Effector memory CD4-positive, alpha-beta T cell (primary cell): ENCODE measurements at regions not wholly inside any gene's neighbourhood (a gene's known extent, or its start where the extent isn't known, plus 50 kb on each side); places are given as distances from the start of the nearest gene placed in this dataset.

Experiments
- DNase-seq, 3 donors: peaks; one replicate each; pipeline ENCODE4 v3.0.0-alpha.2; 2020
- H3K27ac ChIP-seq: 2 replicates; pipeline ENCODE4 v1.7.0; 2013; ENCODE audit warnings: mild to moderate bottlenecking, low read length, moderate library complexity; ENCODE audit not compliant: insufficient read depth, poor library complexity, severe bottlenecking
- H3K27me3 ChIP-seq: replicated peaks from 2 replicates; pipeline ENCODE4 v1.7.0; 2013; ENCODE audit warnings: mild to moderate bottlenecking, low read length; ENCODE audit not compliant: insufficient read depth, control insufficient read depth, poor library complexity, severe bottlenecking
- H3K36me3 ChIP-seq: 2 replicates; pipeline ENCODE4 v1.7.0; 2013; ENCODE audit warnings: mild to moderate bottlenecking, low read length, moderate library complexity; ENCODE audit not compliant: control insufficient read depth, insufficient read depth
- H3K4me1 ChIP-seq: 2 replicates; pipeline ENCODE4 v1.7.0; 2013; ENCODE audit warnings: low read length, mild to moderate bottlenecking; ENCODE audit not compliant: control insufficient read depth, insufficient read depth, poor library complexity, severe bottlenecking
- H3K4me3 ChIP-seq: 2 replicates; pipeline ENCODE4 v1.7.0; 2013; ENCODE audit warnings: low read length, low read depth, mild to moderate bottlenecking; ENCODE audit not compliant: insufficient read depth, poor library complexity, severe bottlenecking
- H3K9me3 ChIP-seq: 2 replicates; pipeline ENCODE4 v1.7.0; 2013; ENCODE audit warnings: mild to moderate bottlenecking, low read length, moderate library complexity; ENCODE audit not compliant: control insufficient read depth

GRCh38 chr1:5375481-5375880 lies 616.7 kb downstream of the NPHP4 start:
- H3K27ac ChIP-seq = no peak overlapping the region
- peaks cover 5% of the 10 kb centered on the region for H3K4me1 ChIP-seq
- DNase-seq = no peak
- H3K4me3 ChIP-seq = no peak overlapping the region
- no peaks in the 10 kb centered on the region for H3K27me3 ChIP-seq
- no peaks in the 10 kb centered on the region for H3K36me3 ChIP-seq
- H3K9me3 ChIP-seq = no peaks in the 10 kb centered on the region

DNA sequence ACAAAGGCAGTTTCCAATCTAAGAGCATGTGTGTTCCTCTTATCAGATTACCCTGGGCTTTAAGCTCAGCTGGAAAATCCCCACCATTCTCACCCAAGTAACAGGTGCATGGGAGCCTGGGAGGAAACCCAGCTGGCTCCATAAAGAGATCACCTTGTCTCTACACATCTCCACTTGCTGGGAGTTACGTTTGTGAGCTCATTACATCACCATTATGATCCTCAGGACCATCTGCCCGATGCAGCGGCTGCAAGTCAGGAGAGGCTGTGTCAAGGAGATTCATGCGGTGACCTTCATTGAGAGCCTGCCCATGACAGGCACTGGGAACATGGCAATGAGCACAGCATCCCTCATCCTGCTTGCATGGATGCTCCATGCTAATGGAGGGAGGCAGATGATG lies 618.0 kb downstream of the NPHP4 start:
- Histone ChIP-seq H3K27me3 (no peaks in the 10 kb centered on the region), H3K36me3 (no peaks in the 10 kb centered on the region), H3K27ac (no peak overlapping the region), H3K4me1 (peaks cover 12% of the 10 kb centered on the region), H3K9me3 (no peaks in the 10 kb centered on the region), H3K4me3 (no peak overlapping the region)
- no peak for DNase-seq

DNA sequence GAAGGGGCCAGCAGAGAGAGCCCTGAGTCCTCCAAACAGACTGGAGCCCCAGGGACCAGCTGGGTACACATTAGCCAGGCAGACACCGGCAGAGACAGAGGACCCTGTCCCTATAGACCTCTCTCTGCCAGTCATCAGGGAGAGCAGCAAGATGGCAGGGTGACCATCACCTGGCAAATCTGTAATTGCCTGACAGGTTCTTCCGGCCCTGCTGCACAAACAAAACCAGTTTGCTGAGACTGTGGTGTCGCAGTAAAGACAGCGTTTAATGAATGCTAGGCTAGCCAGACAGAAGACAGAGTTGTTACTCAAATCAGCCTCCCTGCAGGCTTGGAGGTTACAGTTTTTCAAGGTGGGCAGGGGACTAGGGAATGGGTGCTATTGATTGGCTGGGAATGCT lies 618.9 kb downstream of the NPHP4 start:
- Histone ChIP-seq H3K9me3 (no peaks in the 10 kb centered on the region), H3K27ac (no peak overlapping the region), H3K4me3 (no peak overlapping the region), H3K27me3 (no peaks in the 10 kb centered on the region), H3K4me1 (peaks cover 12% of the 10 kb centered on the region), H3K36me3 (no peaks in the 10 kb centered on the region)
- no peak for DNase-seq

DNA sequence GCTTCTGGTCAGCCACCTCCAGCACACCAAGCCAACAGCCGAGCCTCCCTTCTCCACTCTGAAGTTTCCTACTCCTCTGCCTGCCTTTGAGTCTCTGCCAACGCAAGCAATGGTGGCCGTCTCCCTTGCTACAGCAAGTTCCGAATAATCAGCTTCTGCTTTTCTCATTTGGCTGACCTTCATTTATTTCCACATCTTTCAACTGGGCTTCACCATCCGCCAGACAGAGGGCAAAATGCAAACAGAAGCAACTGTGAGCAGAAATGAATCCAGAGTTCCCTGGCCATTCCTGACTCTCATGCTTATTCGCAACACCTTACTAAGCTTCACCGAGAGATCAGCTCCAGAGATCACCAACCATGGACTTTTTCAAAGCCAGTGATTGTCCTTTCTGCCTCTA lies 621.0 kb downstream of the NPHP4 start:
- H3K9me3 ChIP-seq = no peaks in the 10 kb centered on the region
- no peak overlapping the region for H3K27ac ChIP-seq
- H3K27me3 ChIP-seq = no peaks in the 10 kb centered on the region
- DNase-seq = no peak
- H3K4me1 ChIP-seq = peaks cover 12% of the 10 kb centered on the region
- H3K4me3 ChIP-seq = no peak overlapping the region
- no peaks in the 10 kb centered on the region for H3K36me3 ChIP-seq

GRCh38 chr1:5370311-5370710 lies 621.9 kb downstream of the NPHP4 start:
- Histone ChIP-seq H3K27ac (no peak overlapping the region), H3K4me1 (peaks cover 12% of the 10 kb centered on the region), H3K36me3 (no peaks in the 10 kb centered on the region), H3K9me3 (no peaks in the 10 kb centered on the region), H3K27me3 (no peaks in the 10 kb centered on the region), H3K4me3 (no peak overlapping the region)
- DNase-seq = no peak

DNA sequence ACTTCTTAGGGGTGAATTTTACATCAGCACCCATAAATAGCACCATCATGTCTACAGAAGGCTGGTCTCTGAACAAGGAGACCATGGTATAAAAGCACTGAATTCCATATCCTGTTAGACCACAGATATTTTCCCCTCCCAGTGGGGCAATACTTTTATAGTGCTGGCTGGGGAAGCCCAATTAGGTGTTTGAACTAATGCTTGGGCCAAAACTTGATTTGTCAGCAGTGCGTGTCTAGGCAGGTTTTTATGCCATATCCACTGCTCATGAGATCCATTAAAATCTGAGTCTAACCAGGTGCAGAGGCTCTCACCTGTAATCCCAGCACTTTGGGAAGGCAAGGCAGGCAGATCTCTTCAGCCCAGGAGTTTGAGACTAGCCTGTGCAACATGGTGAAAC lies 623.0 kb downstream of the NPHP4 start:
- Histone ChIP-seq H3K27me3 (no peaks in the 10 kb centered on the region), H3K9me3 (no peaks in the 10 kb centered on the region), H3K4me1 (peaks cover 12% of the 10 kb centered on the region), H3K36me3 (no peaks in the 10 kb centered on the region), H3K27ac (no peak overlapping the region), H3K4me3 (no peak overlapping the region)
- no peak for DNase-seq

DNA sequence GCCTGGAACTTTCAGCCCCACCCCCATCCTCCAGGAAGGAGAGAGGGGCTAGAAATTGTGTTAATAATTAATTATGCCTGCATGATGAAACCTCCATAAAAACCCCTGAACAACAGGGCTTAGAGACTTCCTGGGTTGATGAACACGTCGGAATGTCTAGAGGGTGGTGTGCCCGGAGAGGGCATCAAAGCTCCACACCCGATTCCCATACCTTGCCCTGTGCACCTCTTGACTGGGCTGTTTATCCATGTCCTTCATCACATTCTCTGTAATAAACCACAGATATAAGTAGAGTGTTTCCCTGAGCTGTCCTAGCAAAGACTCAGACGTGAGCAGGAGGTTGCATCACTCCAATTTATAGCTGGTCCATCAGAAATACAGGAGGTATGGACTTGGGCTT lies 624.0 kb downstream of the NPHP4 start:
- no peak for DNase-seq
- H3K4me1 ChIP-seq = peaks cover 12% of the 10 kb centered on the region
- H3K36me3 ChIP-seq = no peaks in the 10 kb centered on the region
- no peaks in the 10 kb centered on the region for H3K27me3 ChIP-seq
- H3K27ac ChIP-seq = no peak overlapping the region
- H3K4me3 ChIP-seq = no peak overlapping the region
- H3K9me3 ChIP-seq = no peaks in the 10 kb centered on the region

GRCh38 chr1:5367306-5367705 lies 624.9 kb downstream of the NPHP4 start:
- H3K27ac ChIP-seq = no peak overlapping the region
- no peak overlapping the region for H3K4me3 ChIP-seq
- no peaks in the 10 kb centered on the region for H3K9me3 ChIP-seq
- H3K4me1 ChIP-seq = peaks cover 12% of the 10 kb centered on the region
- H3K27me3 ChIP-seq = no peaks in the 10 kb centered on the region
- no peaks in the 10 kb centered on the region for H3K36me3 ChIP-seq
- DNase-seq = no peak

DNA sequence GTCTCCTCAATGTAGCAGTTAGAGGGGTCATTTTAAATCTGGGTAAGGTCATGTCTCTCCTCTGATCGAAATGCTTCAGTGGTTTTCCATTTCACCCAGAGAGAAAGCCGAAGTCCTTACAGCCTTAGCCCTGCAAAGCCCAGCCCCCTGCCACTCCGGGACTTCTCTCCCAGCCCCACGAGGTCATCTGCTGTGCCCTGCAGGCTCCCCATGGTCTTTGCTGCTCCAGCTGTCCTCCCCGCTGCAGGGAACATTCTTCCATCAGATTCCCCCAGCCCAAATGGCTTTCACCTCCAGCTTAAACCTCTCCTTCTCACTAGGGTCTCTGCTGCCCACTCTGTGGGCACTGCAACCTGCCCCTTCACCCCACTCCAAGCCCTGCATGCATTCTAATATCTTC lies 626.5 kb downstream of the NPHP4 start:
- Histone ChIP-seq H3K4me3 (no peak overlapping the region), H3K4me1 (peaks cover 10% of the 10 kb centered on the region), H3K9me3 (no peaks in the 10 kb centered on the region), H3K27ac (no peak overlapping the region), H3K36me3 (no peaks in the 10 kb centered on the region), H3K27me3 (no peaks in the 10 kb centered on the region)
- no peak for DNase-seq

- no peaks in the 10 kb centered on the region for H3K4me1 ChIP-seq
- H3K4me3 ChIP-seq = no peak overlapping the region
- H3K9me3 ChIP-seq = no peaks in the 10 kb centered on the region
- H3K36me3 ChIP-seq = no peaks in the 10 kb centered on the region
- H3K27me3 ChIP-seq = no peaks in the 10 kb centered on the region
- no peak for DNase-seq
- H3K27ac ChIP-seq = no peak overlapping the region
Measured at GRCh38 chr1:5364591-5364990, 627.6 kb downstream of the NPHP4 start.

DNA sequence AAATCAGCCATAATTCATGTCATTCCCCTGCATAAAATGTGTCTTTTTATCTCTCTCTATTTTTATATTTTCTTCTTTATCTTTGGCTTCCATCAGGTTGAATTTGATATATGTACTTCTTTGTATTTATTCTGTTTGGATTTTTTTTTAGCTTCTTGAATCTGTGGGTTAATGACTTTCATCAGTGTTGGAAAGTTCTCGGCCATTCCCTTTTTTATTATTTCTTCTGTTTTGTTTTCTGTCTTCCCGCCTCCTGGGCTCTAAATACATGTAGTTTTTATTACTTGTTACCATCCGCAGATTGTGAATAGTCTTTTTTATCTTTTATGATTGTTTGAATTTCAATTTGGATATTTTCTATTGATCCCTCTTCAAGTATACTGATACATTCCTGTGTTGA lies 637.5 kb downstream of the NPHP4 start:
- Histone ChIP-seq H3K27me3 (no peaks in the 10 kb centered on the region), H3K9me3 (no peaks in the 10 kb centered on the region), H3K27ac (no peak overlapping the region), H3K36me3 (no peaks in the 10 kb centered on the region), H3K4me3 (no peak overlapping the region), H3K4me1 (no peaks in the 10 kb centered on the region)
- no peak for DNase-seq
